Sigmoid colon (tissue), 4 donors: ENCODE measurements at regions not wholly inside any gene's neighbourhood (a gene's known extent, or its start where the extent isn't known, plus 50 kb on each side); places are given as distances from the start of the nearest gene placed in this dataset.

Experiments
- EP300 ChIP-seq, 4 donors: sonication (generic); formaldehyde crosslinking; IDR thresholded peaks; one replicate each; pipeline ENCODE4 v1.6.1; 2017; ENCODE audit warnings: antibody characterized with exemption in 4 of 4
- POLR2AphosphoS5 ChIP-seq, 4 donors: sonication (generic); formaldehyde crosslinking; IDR thresholded peaks; one replicate each; pipeline ENCODE4 v1.6.1; 2017; ENCODE audit warnings: antibody characterized with exemption in 4 of 4
- TF ChIP-seq, protein P1 (sequence below), 4 experiments: fragments of 450-650 bp in 3 of 4; fragments of 200-600 bp in 1 of 4; IDR thresholded peaks; one replicate each; pipeline ENCODE4 v1.5.1; 2016 to 2019; ENCODE audit warnings: antibody characterized with exemption in 4 of 4, mild to moderate bottlenecking in 3 of 4, moderate library complexity in 2 of 4

DNA sequence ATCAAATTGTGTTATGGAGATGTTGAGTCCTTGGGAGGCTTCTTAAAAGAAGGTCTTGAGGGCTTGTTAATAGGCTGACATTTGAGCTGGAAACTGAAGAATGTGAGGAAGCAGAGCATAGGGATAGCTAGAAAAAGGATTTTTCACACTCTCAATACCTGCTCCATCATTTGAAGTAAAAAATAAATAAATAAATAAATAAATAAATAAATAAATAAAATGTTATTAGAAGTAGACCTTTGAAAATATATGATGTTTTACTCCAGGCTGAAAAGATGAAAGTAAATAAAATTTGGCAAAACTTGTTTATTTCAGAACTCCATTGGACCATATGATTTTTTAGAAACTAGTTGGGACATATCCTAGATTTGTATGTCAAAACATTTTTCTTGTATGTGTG is 1757.8 kb upstream of the TENM3 start:
- TF ChIP-seq EP300 (IDR thresholded peaks at IDR 0.05) (no peak), POLR2AphosphoS5 (IDR thresholded peaks at IDR 0.05) (no peak)
- TF ChIP-seq, protein P1, sequence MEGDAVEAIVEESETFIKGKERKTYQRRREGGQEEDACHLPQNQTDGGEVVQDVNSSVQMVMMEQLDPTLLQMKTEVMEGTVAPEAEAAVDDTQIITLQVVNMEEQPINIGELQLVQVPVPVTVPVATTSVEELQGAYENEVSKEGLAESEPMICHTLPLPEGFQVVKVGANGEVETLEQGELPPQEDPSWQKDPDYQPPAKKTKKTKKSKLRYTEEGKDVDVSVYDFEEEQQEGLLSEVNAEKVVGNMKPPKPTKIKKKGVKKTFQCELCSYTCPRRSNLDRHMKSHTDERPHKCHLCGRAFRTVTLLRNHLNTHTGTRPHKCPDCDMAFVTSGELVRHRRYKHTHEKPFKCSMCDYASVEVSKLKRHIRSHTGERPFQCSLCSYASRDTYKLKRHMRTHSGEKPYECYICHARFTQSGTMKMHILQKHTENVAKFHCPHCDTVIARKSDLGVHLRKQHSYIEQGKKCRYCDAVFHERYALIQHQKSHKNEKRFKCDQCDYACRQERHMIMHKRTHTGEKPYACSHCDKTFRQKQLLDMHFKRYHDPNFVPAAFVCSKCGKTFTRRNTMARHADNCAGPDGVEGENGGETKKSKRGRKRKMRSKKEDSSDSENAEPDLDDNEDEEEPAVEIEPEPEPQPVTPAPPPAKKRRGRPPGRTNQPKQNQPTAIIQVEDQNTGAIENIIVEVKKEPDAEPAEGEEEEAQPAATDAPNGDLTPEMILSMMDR (IDR thresholded peaks at IDR 0.05) = no peak
